B cell (primary cell): ENCODE measurements at regions not wholly inside any gene's neighbourhood (a gene's known extent, or its start where the extent isn't known, plus 50 kb on each side); places are given as distances from the start of the nearest gene placed in this dataset.

Experiments used
- EZH2 ChIP-seq: IDR thresholded peaks from 2 replicates; pipeline ENCODE4 v1.6.1; 2012; ENCODE audit warnings: borderline replicate concordance, low read depth, mild to moderate bottlenecking, moderate library complexity, low read length; ENCODE audit not compliant: insufficient read depth, poor library complexity, severe bottlenecking
- TF ChIP-seq, protein P1 (sequence below): fragments of 200-600 bp; IDR thresholded peaks from one replicate; pipeline ENCODE4 v1.8.0; 2022; ENCODE audit warnings: antibody characterized with exemption, mild to moderate bottlenecking

DNA sequence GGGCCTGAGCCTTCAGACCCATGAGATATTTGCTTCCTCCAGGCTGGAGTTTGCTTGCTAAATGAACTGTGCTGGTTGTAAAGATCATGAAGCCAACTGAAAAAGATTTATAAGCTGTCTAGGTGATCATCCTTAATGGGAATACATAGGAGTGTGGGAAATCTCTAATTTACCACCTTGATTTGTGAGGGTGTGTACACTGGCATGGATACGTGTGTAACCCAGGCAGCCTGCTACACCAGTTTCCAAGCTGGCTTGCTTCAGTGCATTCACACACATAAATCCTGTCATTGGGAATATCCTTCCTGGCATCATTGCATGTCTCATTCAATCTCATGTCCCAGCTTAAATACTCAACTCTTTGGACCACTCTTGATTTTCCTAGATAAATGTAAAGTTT is 57.6 kb upstream of the GNG12 start:
- TF ChIP-seq EZH2, result no peak
- TF ChIP-seq, protein P1, sequence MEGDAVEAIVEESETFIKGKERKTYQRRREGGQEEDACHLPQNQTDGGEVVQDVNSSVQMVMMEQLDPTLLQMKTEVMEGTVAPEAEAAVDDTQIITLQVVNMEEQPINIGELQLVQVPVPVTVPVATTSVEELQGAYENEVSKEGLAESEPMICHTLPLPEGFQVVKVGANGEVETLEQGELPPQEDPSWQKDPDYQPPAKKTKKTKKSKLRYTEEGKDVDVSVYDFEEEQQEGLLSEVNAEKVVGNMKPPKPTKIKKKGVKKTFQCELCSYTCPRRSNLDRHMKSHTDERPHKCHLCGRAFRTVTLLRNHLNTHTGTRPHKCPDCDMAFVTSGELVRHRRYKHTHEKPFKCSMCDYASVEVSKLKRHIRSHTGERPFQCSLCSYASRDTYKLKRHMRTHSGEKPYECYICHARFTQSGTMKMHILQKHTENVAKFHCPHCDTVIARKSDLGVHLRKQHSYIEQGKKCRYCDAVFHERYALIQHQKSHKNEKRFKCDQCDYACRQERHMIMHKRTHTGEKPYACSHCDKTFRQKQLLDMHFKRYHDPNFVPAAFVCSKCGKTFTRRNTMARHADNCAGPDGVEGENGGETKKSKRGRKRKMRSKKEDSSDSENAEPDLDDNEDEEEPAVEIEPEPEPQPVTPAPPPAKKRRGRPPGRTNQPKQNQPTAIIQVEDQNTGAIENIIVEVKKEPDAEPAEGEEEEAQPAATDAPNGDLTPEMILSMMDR, result no peak
